Activated CD8-positive, alpha-beta memory T cell treated with anti-CD3 and anti-CD28 coated beads, Interleukin-2, amount 10 ng/mL, durations not matched to agents 7 days and 5 days (primary cell): ENCODE measurements at regions not wholly inside any gene's neighbourhood (a gene's known extent, or its start where the extent isn't known, plus 50 kb on each side); places are given as distances from the start of the nearest gene placed in this dataset.

Experiments
- ATAC-seq: fragments of 150-1000 bp; cut with Tn5 transposase; one replicate; pipeline ENCODE4 v1.10.0; 2021; ENCODE audit warnings: moderate library complexity
- CTCF ChIA-PET: fragments of 350-600 bp; sonication (Branson Sonifier 250); formaldehyde crosslinking; loops from one replicate; lab custom pipeline; 2021; ENCODE audit warnings: antibody characterized with exemption; lab: Charles Lee
- DNase-seq: peaks from one replicate; pipeline ENCODE4 v3.0.0-alpha.2; 2020
- H3K27ac Mint-ChIP-seq: one replicate; pipeline ENCODE4 v1.8.0; 2021; ENCODE audit warnings: mild to moderate bottlenecking, mixed read lengths
- H3K27me3 Mint-ChIP-seq: one replicate; pipeline ENCODE4 v1.8.0; 2021; ENCODE audit warnings: mixed read lengths
- H3K36me3 Mint-ChIP-seq: one replicate; pipeline ENCODE4 v1.8.0; 2021; ENCODE audit warnings: mild to moderate bottlenecking, mixed read lengths
- H3K4me1 Mint-ChIP-seq: one replicate; pipeline ENCODE4 v1.8.0; 2021; ENCODE audit warnings: mixed read lengths
- H3K4me3 Mint-ChIP-seq: one replicate; pipeline ENCODE4 v1.8.0; 2021; ENCODE audit warnings: mild to moderate bottlenecking, moderate library complexity, mixed read lengths
- H3K9me3 Mint-ChIP-seq: one replicate; pipeline ENCODE4 v1.8.0; 2022; ENCODE audit warnings: low read depth, mixed read lengths

GRCh38 chr10:2079603-2080078, 342.3 kb upstream of the ADARB2 start:
- no peak overlapping the region for H3K4me3 Mint-ChIP-seq
- CTCF ChIA-PET, result no interaction called here
- ATAC-seq, result no peak
- no peaks in the 10 kb centered on the region for H3K4me1 Mint-ChIP-seq
- no peaks in the 10 kb centered on the region for H3K36me3 Mint-ChIP-seq
- H3K9me3 Mint-ChIP-seq, result no peaks in the 10 kb centered on the region
- no peak overlapping the region for H3K27ac Mint-ChIP-seq
- DNase-seq, result no peak
- H3K27me3 Mint-ChIP-seq, result no peaks in the 10 kb centered on the region

GRCh38 chr10:2077231-2077630, 339.9 kb upstream of the ADARB2 start:
- DNase-seq (no peak), ATAC-seq (no peak)
- H3K4me1 Mint-ChIP-seq, result no peaks in the 10 kb centered on the region
- no peaks in the 10 kb centered on the region for H3K36me3 Mint-ChIP-seq
- no peaks in the 10 kb centered on the region for H3K27me3 Mint-ChIP-seq
- CTCF ChIA-PET, result no interaction called here
- H3K27ac Mint-ChIP-seq, result no peak overlapping the region
- H3K9me3 Mint-ChIP-seq, result peaks cover 4% of the 10 kb centered on the region
- no peak overlapping the region for H3K4me3 Mint-ChIP-seq

- Mint-ChIP-seq H3K27me3 (no peaks in the 10 kb centered on the region), H3K36me3 (no peaks in the 10 kb centered on the region), H3K9me3 (peaks cover 4% of the 10 kb centered on the region), H3K4me3 (no peak overlapping the region), H3K4me1 (no peaks in the 10 kb centered on the region), H3K27ac (no peak overlapping the region)
- CTCF ChIA-PET, result no interaction called here
- no peak for ATAC-seq
- no peak for DNase-seq
These were observed 339.2 kb upstream of the ADARB2 start for GRCh38 chr10:2076528-2076927.

GRCh38 chr10:2067015-2067414, 329.7 kb upstream of the ADARB2 start:
- Mint-ChIP-seq H3K4me1 (no peaks in the 10 kb centered on the region), H3K4me3 (no peak overlapping the region), H3K27ac (no peak overlapping the region), H3K27me3 (no peaks in the 10 kb centered on the region), H3K9me3 (peaks cover 4% of the 10 kb centered on the region), H3K36me3 (no peaks in the 10 kb centered on the region)
- DNase-seq, result no peak
- CTCF ChIA-PET, result no interaction called here
- ATAC-seq, result no peak

- DNase-seq, result no peak
- Mint-ChIP-seq H3K4me3 (no peak overlapping the region), H3K9me3 (peaks cover 2% of the 10 kb centered on the region), H3K27me3 (no peaks in the 10 kb centered on the region), H3K27ac (no peak overlapping the region), H3K36me3 (no peaks in the 10 kb centered on the region), H3K4me1 (no peaks in the 10 kb centered on the region)
- CTCF ChIA-PET, result no interaction called here
- ATAC-seq, result no peak
These were observed 317.4 kb upstream of the ADARB2 start for GRCh38 chr10:2054728-2055127.

DNA sequence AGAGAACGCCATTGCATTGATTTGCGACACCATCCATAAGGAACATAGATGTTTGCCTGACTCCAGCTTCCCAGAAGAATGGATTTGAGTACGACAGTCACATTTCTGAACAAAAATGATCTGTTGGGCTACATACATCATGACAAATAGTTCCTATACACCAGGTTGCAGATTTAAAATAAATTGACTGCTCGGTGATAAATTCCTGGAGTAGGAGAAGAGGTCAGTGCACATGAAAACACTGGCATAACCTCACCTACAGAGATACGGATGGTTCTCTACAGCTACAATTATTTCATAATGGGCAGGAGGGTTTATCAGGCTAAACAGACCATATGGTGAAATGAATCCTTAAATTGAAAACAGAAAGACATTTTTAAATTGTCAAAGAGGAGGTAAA, 316.5 kb upstream of the ADARB2 start:
- DNase-seq, result no peak
- Mint-ChIP-seq H3K4me3 (no peak overlapping the region), H3K9me3 (peaks cover 2% of the 10 kb centered on the region), H3K27me3 (no peaks in the 10 kb centered on the region), H3K27ac (no peak overlapping the region), H3K36me3 (no peaks in the 10 kb centered on the region), H3K4me1 (no peaks in the 10 kb centered on the region)
- ATAC-seq, result no peak
- CTCF ChIA-PET, result no interaction called here

- CTCF ChIA-PET, result no interaction called here
- H3K27me3 Mint-ChIP-seq, result no peaks in the 10 kb centered on the region
- DNase-seq (no peak), ATAC-seq (no peak)
- peaks cover 2% of the 10 kb centered on the region for H3K9me3 Mint-ChIP-seq
- H3K27ac Mint-ChIP-seq, result no peak overlapping the region
- no peak overlapping the region for H3K4me3 Mint-ChIP-seq
- H3K4me1 Mint-ChIP-seq, result no peaks in the 10 kb centered on the region
- H3K36me3 Mint-ChIP-seq, result no peaks in the 10 kb centered on the region
These were observed 313.8 kb upstream of the ADARB2 start for GRCh38 chr10:2051108-2051507.

DNA sequence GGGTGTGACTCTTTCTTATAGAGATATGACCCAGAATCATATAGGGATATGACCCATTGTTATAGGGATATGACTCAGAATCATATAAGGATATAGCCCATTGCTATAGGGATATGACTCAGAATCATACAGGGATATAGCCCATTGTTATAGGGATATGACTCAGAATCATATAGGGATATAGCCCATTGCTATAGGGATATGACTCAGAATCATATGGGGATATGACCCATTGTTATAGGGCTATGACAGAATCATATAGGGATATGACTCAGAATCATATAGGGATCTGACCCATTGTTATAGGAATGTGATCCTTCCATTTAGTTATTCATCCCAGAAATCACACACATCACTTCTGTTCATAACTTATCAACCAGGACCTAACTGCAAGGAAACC, 312.2 kb upstream of the ADARB2 start:
- no peak for ATAC-seq
- Mint-ChIP-seq H3K4me3 (no peak overlapping the region), H3K27me3 (no peaks in the 10 kb centered on the region)

DNA sequence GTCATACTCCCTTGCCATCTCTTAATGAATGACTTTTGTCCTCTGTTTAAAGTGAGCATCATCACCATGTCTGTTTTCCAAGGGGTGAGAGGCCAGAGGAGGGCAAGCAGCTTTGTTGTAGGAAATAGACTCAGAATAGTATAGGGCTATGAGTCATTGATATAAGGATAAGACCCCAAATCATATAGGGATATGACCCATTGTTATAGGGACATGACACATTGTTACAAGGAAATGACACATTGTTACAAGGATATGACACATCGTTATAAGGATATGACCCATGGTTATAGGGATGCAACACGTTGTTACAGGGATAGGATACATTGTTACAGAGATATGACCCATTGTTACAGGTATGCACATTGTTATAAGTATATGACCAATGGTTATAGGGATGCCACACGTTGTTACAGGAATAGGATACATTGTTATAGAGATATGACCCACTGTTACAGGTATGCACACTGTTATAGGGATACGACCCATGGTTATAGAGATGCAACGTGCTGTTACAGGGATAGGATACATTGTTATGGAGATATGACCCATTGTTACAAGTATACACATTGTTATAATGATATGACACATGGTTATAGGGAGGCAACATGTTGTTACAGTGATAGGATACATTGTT, 311.1 kb upstream of the ADARB2 start:
- no peak for DNase-seq
- no peaks in the 10 kb centered on the region for H3K36me3 Mint-ChIP-seq
- peaks cover 4% of the 10 kb centered on the region for H3K9me3 Mint-ChIP-seq
- CTCF ChIA-PET, result no interaction called here
- H3K27ac Mint-ChIP-seq, result no peak overlapping the region
- H3K27me3 Mint-ChIP-seq, result no peaks in the 10 kb centered on the region
- H3K4me3 Mint-ChIP-seq, result no peak overlapping the region
- no peaks in the 10 kb centered on the region for H3K4me1 Mint-ChIP-seq
- ATAC-seq, result no peak

More for the DNA sequence above, 312.2 kb upstream of the ADARB2 start:
- H3K27ac Mint-ChIP-seq, result no peak overlapping the region
- DNase-seq, result no peak
- H3K36me3 Mint-ChIP-seq, result no peaks in the 10 kb centered on the region
- CTCF ChIA-PET, result no interaction called here
- peaks cover 4% of the 10 kb centered on the region for H3K9me3 Mint-ChIP-seq
- no peaks in the 10 kb centered on the region for H3K4me1 Mint-ChIP-seq

DNA sequence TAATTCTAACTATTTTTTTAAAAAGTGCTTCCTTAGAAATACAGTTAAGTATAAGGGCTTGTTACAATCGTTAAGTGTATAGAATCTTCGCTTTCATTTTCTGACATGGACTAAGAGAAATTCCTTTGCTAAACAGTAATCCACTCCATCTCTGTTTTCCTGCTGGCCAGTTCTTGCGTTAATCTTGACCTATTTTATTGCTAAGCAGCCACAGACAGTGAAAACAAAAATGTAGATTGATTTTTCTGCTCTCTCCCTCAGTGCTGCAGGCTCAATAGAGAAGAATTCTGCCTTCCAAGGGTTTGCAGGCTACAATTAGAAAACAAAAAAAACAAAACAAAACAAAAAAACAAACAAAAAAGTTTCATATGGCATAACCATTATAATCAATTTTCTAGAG, 310.4 kb upstream of the ADARB2 start:
- no peak for ATAC-seq
- Mint-ChIP-seq H3K27me3 (no peaks in the 10 kb centered on the region), H3K4me3 (no peak overlapping the region), H3K4me1 (no peaks in the 10 kb centered on the region), H3K36me3 (no peaks in the 10 kb centered on the region), H3K9me3 (peaks cover 2% of the 10 kb centered on the region), H3K27ac (no peak overlapping the region)
- no peak for DNase-seq
- CTCF ChIA-PET, result no interaction called here

DNA sequence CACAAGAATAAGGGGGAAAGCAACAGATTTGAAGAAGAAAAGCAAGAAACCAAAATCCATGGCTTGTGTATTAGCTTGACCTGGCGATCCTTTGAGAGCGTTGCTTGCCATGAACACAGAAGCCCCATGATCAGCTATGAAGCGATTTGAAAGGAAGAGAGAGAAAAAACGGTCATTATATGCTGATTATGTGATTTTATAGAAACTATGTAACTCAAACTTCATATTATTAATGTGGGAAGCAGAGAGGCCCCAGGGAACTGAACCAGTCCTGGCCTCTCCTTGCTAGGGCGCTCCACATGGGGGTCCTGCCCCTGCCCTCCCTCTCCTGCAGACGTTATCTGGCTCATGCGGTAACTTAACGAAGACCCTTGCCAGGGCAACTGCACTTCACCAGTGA, 306.1 kb upstream of the ADARB2 start:
- H3K4me1 Mint-ChIP-seq, result peaks cover 1% of the 10 kb centered on the region
- peaks cover 2% of the 10 kb centered on the region for H3K9me3 Mint-ChIP-seq
- no peaks in the 10 kb centered on the region for H3K27me3 Mint-ChIP-seq
- no peak overlapping the region for H3K4me3 Mint-ChIP-seq
- CTCF ChIA-PET, result no interaction called here
- DNase-seq (no peak), ATAC-seq (no peak)
- no peaks in the 10 kb centered on the region for H3K36me3 Mint-ChIP-seq
- no peak overlapping the region for H3K27ac Mint-ChIP-seq

- CTCF ChIA-PET, result no interaction called here
- Mint-ChIP-seq H3K27ac (no peak overlapping the region), H3K9me3 (no peaks in the 10 kb centered on the region), H3K4me1 (peaks cover 1% of the 10 kb centered on the region), H3K27me3 (no peaks in the 10 kb centered on the region), H3K36me3 (no peaks in the 10 kb centered on the region), H3K4me3 (no peak overlapping the region)
- no peak for ATAC-seq
- DNase-seq, result no peak
These were observed 300.7 kb upstream of the ADARB2 start for GRCh38 chr10:2038036-2038435.

GRCh38 chr10:2037246-2037645, 299.9 kb upstream of the ADARB2 start:
- Mint-ChIP-seq H3K36me3 (no peaks in the 10 kb centered on the region), H3K4me3 (no peak overlapping the region), H3K27me3 (no peaks in the 10 kb centered on the region), H3K9me3 (no peaks in the 10 kb centered on the region), H3K4me1 (peaks cover 1% of the 10 kb centered on the region), H3K27ac (no peak overlapping the region)
- CTCF ChIA-PET, result no interaction called here
- ATAC-seq (no peak), DNase-seq (no peak)

DNA sequence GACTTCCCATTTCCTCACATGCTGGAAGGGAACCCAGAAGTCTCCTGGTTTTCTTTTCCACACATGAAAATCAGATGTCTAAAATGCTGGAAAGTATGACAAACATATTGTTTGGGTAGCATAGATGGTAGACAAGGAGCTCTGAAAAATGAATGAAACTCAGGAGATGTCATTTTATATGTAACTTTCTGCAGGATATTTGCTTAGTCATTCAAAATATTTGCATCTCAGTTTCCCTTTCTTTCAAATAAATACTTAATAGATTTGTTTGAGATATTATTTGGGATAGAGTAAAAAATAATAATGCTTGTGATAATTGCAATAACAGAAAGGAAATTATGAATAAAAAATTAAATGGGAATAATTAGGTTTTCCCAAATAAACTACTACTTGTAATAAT, 298.9 kb upstream of the ADARB2 start:
- CTCF ChIA-PET, result no interaction called here
- no peak overlapping the region for H3K27ac Mint-ChIP-seq
- H3K27me3 Mint-ChIP-seq, result no peaks in the 10 kb centered on the region
- H3K4me3 Mint-ChIP-seq, result no peak overlapping the region
- H3K9me3 Mint-ChIP-seq, result no peaks in the 10 kb centered on the region
- H3K4me1 Mint-ChIP-seq, result peaks cover 1% of the 10 kb centered on the region
- no peaks in the 10 kb centered on the region for H3K36me3 Mint-ChIP-seq
- DNase-seq, result no peak
- no peak for ATAC-seq

DNA sequence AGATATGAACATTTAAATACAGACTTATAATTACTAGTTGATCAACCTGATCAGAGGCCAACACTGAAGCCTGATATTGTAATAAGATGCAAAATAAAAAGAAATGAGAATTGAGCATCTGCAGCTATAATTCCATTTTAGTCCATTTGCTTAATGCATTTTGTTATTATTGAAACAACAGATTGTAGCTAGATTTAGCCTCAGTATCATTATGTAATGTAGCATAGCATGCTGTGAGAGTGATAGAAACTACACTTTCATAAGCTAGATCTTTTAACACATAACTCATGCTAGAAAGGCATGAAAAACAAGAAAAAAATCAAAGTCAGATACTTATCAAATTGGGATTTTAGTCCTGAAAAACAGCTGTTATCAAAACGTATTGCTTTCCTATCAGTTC, 292.7 kb upstream of the ADARB2 start:
- Mint-ChIP-seq H3K4me1 (no peaks in the 10 kb centered on the region), H3K4me3 (no peak overlapping the region), H3K27ac (no peak overlapping the region), H3K36me3 (no peaks in the 10 kb centered on the region), H3K27me3 (no peaks in the 10 kb centered on the region), H3K9me3 (no peaks in the 10 kb centered on the region)
- CTCF ChIA-PET, result no interaction called here
- no peak for ATAC-seq
- no peak for DNase-seq
